K562 (cell line): ENCODE measurements at regions not wholly inside any gene's neighbourhood (a gene's known extent, or its start where the extent isn't known, plus 50 kb on each side); places are given as distances from the start of the nearest gene placed in this dataset.

Source experiments
- ATAC-seq: fragments of 200-7000 bp; cut with Tn5 transposase; 3 replicates; pipeline ENCODE4 v1.9.1; 2020; ENCODE audit warnings: moderate library complexity
- BruUV-seq: library from RNA; stranded (reverse); fragments of 400-500 nt; replicated peaks from 2 replicates; lab custom pipeline; 2021; lab: Mats Ljungman, UMichigan
- CTCF ChIA-PET: fragments of 300-600 bp; formaldehyde crosslinking; extraction: SDS; loops from one replicate; lab custom pipeline; 2021; ENCODE audit warnings: low intra/inter-chr PET ratio; lab: Yijun Ruan, JAX
- POLR2A ChIA-PET: fragments of 300-600, 350-650 bp; sonication (Branson Sonifier 250); formaldehyde crosslinking; extraction: SDS; loops from one replicate; lab custom pipeline; 2021; ENCODE audit warnings: antibody characterized with exemption, inconsistent platforms; lab: Yijun Ruan, JAX
- DNase-seq, 4 experiments: peaks; one replicate each; pipeline versions ENCODE4 v3.0.0 to v3.0.0-alpha.2; 2011 to 2018; ENCODE audit warnings: low spot score in 3 of 4, mixed read lengths in 3 of 4; ENCODE audit errors: extremely low read depth in 1 of 4
- FAIRE-seq: peaks from 2 replicates; lab custom pipeline; 2011; peaks lifted over from hg19 to GRCh38; lab: Jason Lieb, UNC
- H2AFZ ChIP-seq: 2 replicates; pipeline ENCODE4 v1.6.0; 2011; ENCODE audit warnings: low read depth, low read length, control low read depth, inconsistent platforms
- H3K27ac ChIP-seq: fragments of 200-600 bp; 3 replicates; pipeline ENCODE4 v1.8.0; 2011; ENCODE audit warnings: low read depth, mild to moderate bottlenecking, control low read depth, inconsistent platforms, low read length, moderate library complexity, mixed read lengths; ENCODE audit errors: extremely low read depth
- H3K27me3 ChIP-seq, 2 experiments: fragments of 300-600 bp in 1 of 2; 2 replicates in 1 of 2; 3 replicates in 1 of 2; pipeline versions ENCODE4 v1.6.0 to v1.8.0; 2011; ENCODE audit warnings: inconsistent platforms in 2 of 2, low read length in 2 of 2, mild to moderate bottlenecking in 1 of 2, mixed read lengths in 1 of 2, moderate library complexity in 1 of 2; ENCODE audit not compliant: control insufficient read depth in 2 of 2, insufficient read depth in 2 of 2
- H3K36me3 ChIP-seq: fragments of 300-600 bp; 3 replicates; pipeline ENCODE4 v1.8.0; 2011; ENCODE audit warnings: mild to moderate bottlenecking, low read length, inconsistent platforms; ENCODE audit not compliant: control insufficient read depth, insufficient read depth
- H3K4me1 ChIP-seq, 2 experiments: fragments of 200-600 bp in 1 of 2; replicated peaks in 1 of 2; 2 replicates in 1 of 2; 3 replicates in 1 of 2; pipeline versions ENCODE4 v1.5.1 to v1.8.0; 2011; ENCODE audit warnings: inconsistent platforms in 2 of 2, low read length in 2 of 2, mild to moderate bottlenecking in 1 of 2, mixed read lengths in 1 of 2, moderate library complexity in 1 of 2; ENCODE audit not compliant: control insufficient read depth in 2 of 2, insufficient read depth in 2 of 2
- H3K4me2 ChIP-seq: 2 replicates; pipeline ENCODE4 v1.6.1; 2011; ENCODE audit warnings: low read length, control low read depth, inconsistent platforms, mixed read lengths; ENCODE audit not compliant: insufficient read depth
- H3K4me3 ChIP-seq: fragments of 200-600 bp; sonication (generic), shearing (Covaris generic); 2 replicates; pipeline ENCODE4 v1.5.1; 2016; ENCODE audit warnings: control low read depth, inconsistent platforms
- H3K79me2 ChIP-seq: fragments of 200-600 bp; 3 replicates; pipeline ENCODE4 v1.8.0; 2011; ENCODE audit warnings: low read length, inconsistent platforms; ENCODE audit not compliant: control insufficient read depth, insufficient read depth
- H3K9ac ChIP-seq, 2 experiments: 2 replicates each; pipeline versions ENCODE4 v1.6.0 to v1.6.1; 2011; ENCODE audit warnings: low read depth in 2 of 2, low read length in 2 of 2, control low read depth in 1 of 2, inconsistent platforms in 1 of 2, mild to moderate bottlenecking in 1 of 2, mixed read lengths in 1 of 2; ENCODE audit not compliant: insufficient read depth in 1 of 2
- H3K9me1 ChIP-seq: one replicate; pipeline ENCODE4 v1.6.0; 2011; ENCODE audit warnings: inconsistent platforms, mild to moderate bottlenecking, low read length, moderate library complexity; ENCODE audit not compliant: control insufficient read depth, insufficient read depth
- H3K9me3 ChIP-seq: replicated peaks from 2 replicates; pipeline ENCODE4 v1.5.1; 2011; ENCODE audit warnings: low read depth, low read length, inconsistent platforms; ENCODE audit not compliant: control insufficient read depth, insufficient read depth
- H4K20me1 ChIP-seq: replicated peaks from 2 replicates; pipeline ENCODE4 v1.6.1; 2011; ENCODE audit warnings: low read length, inconsistent platforms, mixed read lengths; ENCODE audit not compliant: control insufficient read depth, insufficient read depth
- BACH1 ChIP-seq: fragments of 200-800 bp; sonication (Bioruptor generic); IDR thresholded peaks from 2 replicates; pipeline ENCODE4 v1.6.1; 2016; ENCODE audit warnings: missing genetic modification characterization, missing compliant biosample characterization
- BRCA1 ChIP-seq, 2 experiments: fragments of 450-650 bp in 1 of 2; sonication (generic) in 1 of 2; formaldehyde crosslinking in 1 of 2; IDR thresholded peaks; 2 replicates each; pipeline versions ENCODE4 v1.5.0 to v1.6.1; 2017 to 2020; ENCODE audit warnings: mild to moderate bottlenecking in 1 of 2, missing genetic modification reagents in 1 of 2
- CHD4 ChIP-seq: fragments of 200-600 bp; sonication (generic); IDR thresholded peaks from 3 replicates; pipeline ENCODE4 v1.6.1; 2012; ENCODE audit warnings: low read depth, mild to moderate bottlenecking, mixed read lengths, low read length, inconsistent platforms; ENCODE audit not compliant: insufficient read depth, insufficient replicate concordance, poor library complexity, severe bottlenecking
- FOXA1 ChIP-seq: fragments of 450-650 bp; IDR thresholded peaks from 2 replicates; pipeline ENCODE4 v1.6.1; 2016; ENCODE audit warnings: mild to moderate bottlenecking, borderline replicate concordance
- MXI1 ChIP-seq: IDR thresholded peaks from 2 replicates; pipeline ENCODE4 v1.6.1; 2011; ENCODE audit warnings: low read depth, mild to moderate bottlenecking, improper control_type of control experiment, low read length
- NFIX ChIP-seq: fragments of 250-450 bp; sonication (Bioruptor Pico); IDR thresholded peaks from 2 replicates; pipeline ENCODE4 v1.4.0; 2020; ENCODE audit warnings: low read depth, mild to moderate bottlenecking, moderate library complexity
- NONO ChIP-seq, 2 experiments: fragments of 200-400 bp in 1 of 2; fragments of 450-650 bp in 1 of 2; formaldehyde crosslinking in 1 of 2; IDR thresholded peaks; 2 replicates each; pipeline ENCODE4 v1.6.1; 2017; ENCODE audit warnings: low read depth in 2 of 2, mild to moderate bottlenecking in 2 of 2, moderate library complexity in 2 of 2, low read length in 1 of 2
- PHB ChIP-seq: fragments of 250-450 bp; sonication (Bioruptor Pico); IDR thresholded peaks from 2 replicates; pipeline ENCODE4 v1.5.0; 2021
- TEAD4 ChIP-seq, 2 experiments: sonication (generic) in 1 of 2; formaldehyde crosslinking in 1 of 2; IDR thresholded peaks; 2 replicates each; pipeline versions ENCODE4 v1.6.1 to v1.8.0; 2012 to 2022; ENCODE audit warnings: borderline replicate concordance in 1 of 2, inconsistent platforms in 1 of 2, low read length in 1 of 2, mild to moderate bottlenecking in 1 of 2, missing genetic modification reagents in 1 of 2
- ZNF23 ChIP-seq: fragments of 250-450 bp; sonication (Bioruptor Pico); IDR thresholded peaks from 2 replicates; pipeline ENCODE4 v1.4.0; 2020; ENCODE audit warnings: mild to moderate bottlenecking
- WGBS: fragments of 100-300 bp; shearing (Covaris generic); methylation state at CpG from one replicate; pipeline ENCODE4 v1.1.6; 2016; ENCODE audit warnings: low coverage, mixed read lengths; ENCODE audit not compliant: insufficient coverage; ENCODE audit errors: missing lambda C conversion rate; 5-methylcytosine and 5-hydroxymethylcytosine counted together
- in situ Hi-C: fragments of 300-500 bp; cut with MboI; formaldehyde crosslinking; loops from 4 replicates; pipeline ENCODE4 v1.15.0; 2018; ENCODE audit warnings: inconsistent platforms, mixed read lengths
- intact Hi-C: fragments of 100-400 bp; cut with micrococcal nuclease; formaldehyde crosslinking; loops from 2 replicates; pipeline ENCODE4 v1.14.2; 2022
- TF ChIP-seq, protein P1 (sequence below): sonication (generic); formaldehyde crosslinking; IDR thresholded peaks from 2 replicates; pipeline ENCODE4 v1.8.0; 2022; ENCODE audit warnings: missing genetic modification reagents, mild to moderate bottlenecking, borderline replicate concordance
- TF ChIP-seq, protein P2 (sequence below): fragments of 450-650 bp; IDR thresholded peaks from 2 replicates; pipeline ENCODE4 v1.6.1; 2016; ENCODE audit warnings: low read depth, mild to moderate bottlenecking, moderate library complexity
- TF ChIP-seq, protein P3 (sequence below): IDR thresholded peaks from 2 replicates; pipeline ENCODE4 v1.6.1; 2014; ENCODE audit warnings: antibody characterized with exemption

DNA sequence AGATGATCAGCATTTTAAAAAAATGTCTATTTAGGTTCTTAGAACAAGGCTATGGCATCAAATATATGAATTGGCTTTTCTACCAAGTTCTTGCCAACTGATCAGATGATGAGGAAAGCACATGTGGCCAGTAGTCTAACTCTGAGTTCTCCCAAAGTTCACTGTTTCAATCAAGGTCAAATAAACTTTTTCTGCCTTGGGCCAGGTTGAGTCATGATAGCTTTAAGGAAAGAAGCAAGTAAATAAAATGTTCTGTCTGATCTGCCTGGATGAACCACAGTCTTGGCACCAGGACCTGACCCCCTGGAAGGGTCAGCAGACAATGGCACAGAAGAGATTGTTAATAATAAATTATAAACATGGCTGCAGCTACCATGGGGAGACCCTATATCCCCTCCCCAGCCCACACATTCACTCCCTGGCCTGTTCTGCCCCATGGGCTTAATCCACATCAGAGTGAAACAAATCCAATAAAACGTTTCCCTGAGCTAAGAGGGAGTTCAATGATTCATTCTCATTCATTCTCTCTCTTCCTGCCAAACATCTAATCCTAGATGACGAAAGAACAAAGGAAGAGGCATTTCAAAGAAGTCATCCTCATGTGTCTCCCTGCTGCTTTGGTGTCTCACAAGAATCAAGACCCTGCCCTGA lies 661.6 kb downstream of the DHX35 start:
- Histone ChIP-seq H3K27me3 (no peaks in the 10 kb centered on the region), H4K20me1 (no peaks in the 10 kb centered on the region), H3K27ac (no peak overlapping the region), H3K9me3 (no peaks in the 10 kb centered on the region), H3K9ac (no peak overlapping the region), H3K36me3 (no peaks in the 10 kb centered on the region), H3K79me2 (no peaks in the 10 kb centered on the region), H2AFZ (no peak overlapping the region), H3K9me1 (no peaks in the 10 kb centered on the region), H3K4me1 (no peaks in the 10 kb centered on the region), H3K4me2 (no peak overlapping the region), H3K4me3 (no peak overlapping the region)
- ATAC-seq (no peak), FAIRE-seq (no peak), DNase-seq (no peak)
- BruUV-seq = no TSS peak
- intact Hi-C loops = no loop called here
- ChIA-PET POLR2A (no interaction called here), CTCF (no interaction called here)
- in situ Hi-C loops = no loop called here
- 0% methylated on average over 2 of the region's 2 CpGs for WGBS
- TF ChIP-seq BACH1 (tag) (no peak), NONO (IDR thresholded peaks at IDR 0.05; ENCODE audit: low read depth in 2 of 2, low read length in 1 of 2) (no peak), ZNF23 (CRISPR knock-in tag) (no peak), BRCA1 (IDR thresholded peaks at IDR 0.05) (no peak), BRCA1 (CRISPR knock-in tag; IDR thresholded peaks at IDR 0.05) (no peak), PHB (CRISPR knock-in tag) (no peak), TEAD4 (IDR thresholded peaks at IDR 0.05; ENCODE audit: low read length) (no peak), TEAD4 (CRISPR knock-in tag; IDR thresholded peaks at IDR 0.05; ENCODE audit: borderline replicate concordance) (no peak), NFIX (CRISPR knock-in tag) (no peak), CHD4 (no peak), FOXA1 (no peak), MXI1 (no peak)
- TF ChIP-seq, protein P1, sequence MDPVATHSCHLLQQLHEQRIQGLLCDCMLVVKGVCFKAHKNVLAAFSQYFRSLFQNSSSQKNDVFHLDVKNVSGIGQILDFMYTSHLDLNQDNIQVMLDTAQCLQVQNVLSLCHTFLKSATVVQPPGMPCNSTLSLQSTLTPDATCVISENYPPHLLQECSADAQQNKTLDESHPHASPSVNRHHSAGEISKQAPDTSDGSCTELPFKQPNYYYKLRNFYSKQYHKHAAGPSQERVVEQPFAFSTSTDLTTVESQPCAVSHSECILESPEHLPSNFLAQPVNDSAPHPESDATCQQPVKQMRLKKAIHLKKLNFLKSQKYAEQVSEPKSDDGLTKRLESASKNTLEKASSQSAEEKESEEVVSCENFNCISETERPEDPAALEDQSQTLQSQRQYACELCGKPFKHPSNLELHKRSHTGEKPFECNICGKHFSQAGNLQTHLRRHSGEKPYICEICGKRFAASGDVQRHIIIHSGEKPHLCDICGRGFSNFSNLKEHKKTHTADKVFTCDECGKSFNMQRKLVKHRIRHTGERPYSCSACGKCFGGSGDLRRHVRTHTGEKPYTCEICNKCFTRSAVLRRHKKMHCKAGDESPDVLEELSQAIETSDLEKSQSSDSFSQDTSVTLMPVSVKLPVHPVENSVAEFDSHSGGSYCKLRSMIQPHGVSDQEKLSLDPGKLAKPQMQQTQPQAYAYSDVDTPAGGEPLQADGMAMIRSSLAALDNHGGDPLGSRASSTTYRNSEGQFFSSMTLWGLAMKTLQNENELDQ (CRISPR knock-in tag) = no peak
- TF ChIP-seq, protein P2, sequence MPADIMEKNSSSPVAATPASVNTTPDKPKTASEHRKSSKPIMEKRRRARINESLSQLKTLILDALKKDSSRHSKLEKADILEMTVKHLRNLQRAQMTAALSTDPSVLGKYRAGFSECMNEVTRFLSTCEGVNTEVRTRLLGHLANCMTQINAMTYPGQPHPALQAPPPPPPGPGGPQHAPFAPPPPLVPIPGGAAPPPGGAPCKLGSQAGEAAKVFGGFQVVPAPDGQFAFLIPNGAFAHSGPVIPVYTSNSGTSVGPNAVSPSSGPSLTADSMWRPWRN = no peak
- TF ChIP-seq, protein P3, sequence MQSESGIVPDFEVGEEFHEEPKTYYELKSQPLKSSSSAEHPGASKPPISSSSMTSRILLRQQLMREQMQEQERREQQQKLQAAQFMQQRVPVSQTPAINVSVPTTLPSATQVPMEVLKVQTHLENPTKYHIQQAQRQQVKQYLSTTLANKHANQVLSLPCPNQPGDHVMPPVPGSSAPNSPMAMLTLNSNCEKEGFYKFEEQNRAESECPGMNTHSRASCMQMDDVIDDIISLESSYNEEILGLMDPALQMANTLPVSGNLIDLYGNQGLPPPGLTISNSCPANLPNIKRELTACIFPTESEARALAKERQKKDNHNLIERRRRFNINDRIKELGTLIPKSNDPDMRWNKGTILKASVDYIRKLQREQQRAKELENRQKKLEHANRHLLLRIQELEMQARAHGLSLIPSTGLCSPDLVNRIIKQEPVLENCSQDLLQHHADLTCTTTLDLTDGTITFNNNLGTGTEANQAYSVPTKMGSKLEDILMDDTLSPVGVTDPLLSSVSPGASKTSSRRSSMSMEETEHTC = no peak
